ENCODE measurements at regions not wholly inside any gene's neighbourhood (a gene's known extent, or its start where the extent isn't known, plus 50 kb on each side); places are given as distances from the start of the nearest gene placed in this dataset.

GRCh38 chr11:131099746-131100145, 183.5 kb upstream of the SNX19 start:
- in situ Hi-C loops (cut with MboI): no loop called here
- Histone ChIP-seq H3K27me3 (replicated peaks in 1 of 2; ENCODE audit: control insufficient read depth in 2 of 2, insufficient read depth in 2 of 2, low read length in 1 of 2) (no peaks in the 10 kb centered on the region), H3K4me1 (ENCODE audit: control insufficient read depth, insufficient read depth, low read length) (no peaks in the 10 kb centered on the region), H3K9me3 (replicated peaks; ENCODE audit: control insufficient read depth, insufficient read depth, low read length) (no peaks in the 10 kb centered on the region), H3K4me3 (no peak overlapping the region), H3K36me3 (ENCODE audit: control insufficient read depth in 2 of 2, insufficient read depth in 2 of 2, low read length in 1 of 2) (no peaks in the 10 kb centered on the region), H3K9ac (ENCODE audit: control insufficient read depth, insufficient read depth, low read length) (no peak overlapping the region), H3K27ac (ENCODE audit: control insufficient read depth, insufficient read depth) (no peak overlapping the region), H2AFZ (ENCODE audit: control insufficient read depth, low read depth, low read length) (no peak overlapping the region), H3K4me2 (ENCODE audit: control insufficient read depth, insufficient read depth) (no peak overlapping the region), H4K20me1 (ENCODE audit: control insufficient read depth, insufficient read depth) (no peaks in the 10 kb centered on the region), H3K79me2 (ENCODE audit: control insufficient read depth, insufficient read depth, low read length) (no peaks in the 10 kb centered on the region)
- no peak for DNase-seq (ENCODE audit: low read depth, low spot score)
- 0% methylated on average over 1 of the region's 1 CpG for WGBS (ENCODE audit: insufficient coverage, insufficient replicate concordance, low lambda C conversion rate, missing lambda C conversion rate)
- POLR2A ChIA-PET: no interaction called here
- FAIRE-seq: no peak
- ATAC-seq: no peak
- SMC1A ChIA-PET (ENCODE audit: uncharacterized antibody, unreplicated experiment): interaction anchor here (1.1 to 2.0 kb wide), 3 partner anchors 9 to 39 kb away, joined by 3 to 7 read pairs (median 6); no protein-coding TSS in a partner anchor
- no TSS peak for BruUV-seq (replicated peaks)
- CTCF ChIA-PET: no interaction called here
- intact Hi-C loops (cut with micrococcal nuclease; ENCODE audit: unreplicated experiment): no loop called here
- RAD21 ChIA-PET (ENCODE audit: unreplicated experiment): no interaction called here
- no peak for TF ChIP-seq KAT2A (conservative IDR thresholded peaks at IDR 0.05; ENCODE audit: control insufficient read depth, low read depth, low read length)
- no peak for TF ChIP-seq YY1 (IDR thresholded peaks at IDR 0.05; ENCODE audit: low read depth, low read length)
- no peak for TF ChIP-seq HSF1 (IDR thresholded peaks at IDR 0.05; ENCODE audit: low read depth, low read length)
- no peak for TF ChIP-seq BRCA1 (IDR thresholded peaks at IDR 0.05; ENCODE audit: low read depth, low read length)
- no peak for TF ChIP-seq TAF1 (IDR thresholded peaks at IDR 0.05; ENCODE audit: borderline replicate concordance, low read depth, low read length)
- TF ChIP-seq HDAC2 (IDR thresholded peaks at IDR 0.05): no peak
- TF ChIP-seq JUNB (IDR thresholded peaks at IDR 0.05): no peak
- TF ChIP-seq STAT1 (conservative IDR thresholded peaks at IDR 0.05): no peak
- no peak for TF ChIP-seq NKRF (conservative IDR thresholded peaks at IDR 0.05)
- no peak for TF ChIP-seq NRF1 (conservative IDR thresholded peaks at IDR 0.05; ENCODE audit: low read depth, low read length)
- no peak for TF ChIP-seq MYB (IDR thresholded peaks at IDR 0.05; ENCODE audit: borderline replicate concordance, low read depth, low read length)
- no peak for TF ChIP-seq CBFB (IDR thresholded peaks at IDR 0.05; ENCODE audit: low read depth)
- TF ChIP-seq ZBED1 (IDR thresholded peaks at IDR 0.05; ENCODE audit: borderline replicate concordance): no peak
- no peak for TF ChIP-seq ATF2 (IDR thresholded peaks at IDR 0.05; ENCODE audit: low read length)

All from GM12878 (cell line).